ENCODE measurements at regions not wholly inside any gene's neighbourhood (a gene's known extent, or its start where the extent isn't known, plus 50 kb on each side); places are given as distances from the start of the nearest gene placed in this dataset.

- TF ChIP-seq EZH2 (IDR thresholded peaks at IDR 0.05) = no peak
- TF ChIP-seq, protein P1, sequence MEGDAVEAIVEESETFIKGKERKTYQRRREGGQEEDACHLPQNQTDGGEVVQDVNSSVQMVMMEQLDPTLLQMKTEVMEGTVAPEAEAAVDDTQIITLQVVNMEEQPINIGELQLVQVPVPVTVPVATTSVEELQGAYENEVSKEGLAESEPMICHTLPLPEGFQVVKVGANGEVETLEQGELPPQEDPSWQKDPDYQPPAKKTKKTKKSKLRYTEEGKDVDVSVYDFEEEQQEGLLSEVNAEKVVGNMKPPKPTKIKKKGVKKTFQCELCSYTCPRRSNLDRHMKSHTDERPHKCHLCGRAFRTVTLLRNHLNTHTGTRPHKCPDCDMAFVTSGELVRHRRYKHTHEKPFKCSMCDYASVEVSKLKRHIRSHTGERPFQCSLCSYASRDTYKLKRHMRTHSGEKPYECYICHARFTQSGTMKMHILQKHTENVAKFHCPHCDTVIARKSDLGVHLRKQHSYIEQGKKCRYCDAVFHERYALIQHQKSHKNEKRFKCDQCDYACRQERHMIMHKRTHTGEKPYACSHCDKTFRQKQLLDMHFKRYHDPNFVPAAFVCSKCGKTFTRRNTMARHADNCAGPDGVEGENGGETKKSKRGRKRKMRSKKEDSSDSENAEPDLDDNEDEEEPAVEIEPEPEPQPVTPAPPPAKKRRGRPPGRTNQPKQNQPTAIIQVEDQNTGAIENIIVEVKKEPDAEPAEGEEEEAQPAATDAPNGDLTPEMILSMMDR (IDR thresholded peaks at IDR 0.05) = no peak
These were observed 104.4 kb upstream of the LSM14A start for GRCh38 chr19:34067861-34068271.
